HG03045 (cell line): ENCODE measurements at regions not wholly inside any gene's neighbourhood (a gene's known extent, or its start where the extent isn't known, plus 50 kb on each side); places are given as distances from the start of the nearest gene placed in this dataset.

Source experiments
- ATAC-seq: cut with Tn5 transposase; IDR thresholded peaks from one replicate; pipeline ENCODE4 v1.9.1; 2021; ENCODE audit warnings: mild to moderate bottlenecking, moderate library complexity; ENCODE audit not compliant: unreplicated experiment

- ATAC-seq, result no peak
Observed at GRCh38 chrX:40325161-40325560, 227.4 kb upstream of the BCOR start.

- ATAC-seq, result no peak
Observed at GRCh38 chrX:40323977-40324376, 226.2 kb upstream of the BCOR start.

- ATAC-seq, result no peak
Observed at GRCh38 chrX:40320819-40321218, 223.1 kb upstream of the BCOR start.

GRCh38 chrX:40318801-40319200 is 221.0 kb upstream of the BCOR start:
- ATAC-seq, result no peak

- no peak for ATAC-seq
Observed at GRCh38 chrX:40318076-40318475, 220.3 kb upstream of the BCOR start.

GRCh38 chrX:40316502-40316901 is 218.7 kb upstream of the BCOR start:
- ATAC-seq, result no peak

- ATAC-seq, result no peak
Observed at GRCh38 chrX:40314070-40314469, 216.3 kb upstream of the BCOR start.

- ATAC-seq, result no peak
Observed at GRCh38 chrX:40313269-40313668, 215.5 kb upstream of the BCOR start.

- no peak for ATAC-seq
Observed at GRCh38 chrX:40310447-40310846, 212.7 kb upstream of the BCOR start.

GRCh38 chrX:40310016-40310415 is 212.3 kb upstream of the BCOR start:
- no peak for ATAC-seq

- no peak for ATAC-seq
Observed at GRCh38 chrX:40307871-40308270, 210.1 kb upstream of the BCOR start.

- no peak for ATAC-seq
Observed at GRCh38 chrX:40304115-40304514, 206.4 kb upstream of the BCOR start.

- no peak for ATAC-seq
Observed at GRCh38 chrX:40303256-40304077, 205.7 kb upstream of the BCOR start.

GRCh38 chrX:40300286-40300890 is 202.6 kb upstream of the BCOR start:
- ATAC-seq, result no peak

GRCh38 chrX:40299641-40300046 is 201.9 kb upstream of the BCOR start:
- ATAC-seq, result no peak

GRCh38 chrX:40298572-40299479 is 201.1 kb upstream of the BCOR start:
- no peak for ATAC-seq

GRCh38 chrX:40298069-40298468 is 200.3 kb upstream of the BCOR start:
- ATAC-seq, result no peak

GRCh38 chrX:40291553-40291952 is 193.8 kb upstream of the BCOR start:
- ATAC-seq, result no peak

GRCh38 chrX:40290517-40290916 is 192.8 kb upstream of the BCOR start:
- no peak for ATAC-seq

- no peak for ATAC-seq
Observed at GRCh38 chrX:40285876-40286275, 188.1 kb upstream of the BCOR start.

GRCh38 chrX:40284852-40285251 is 187.1 kb upstream of the BCOR start:
- ATAC-seq, result no peak

- no peak for ATAC-seq
Observed at GRCh38 chrX:40283981-40284380, 186.2 kb upstream of the BCOR start.
